Natural killer cell treated with Interleukin-12 subunit alpha and Interleukin-12 subunit beta and Interleukin-15 and Interleukin-18, amount 100 ng/mL, for 72 hours (primary cell): ENCODE measurements at regions not wholly inside any gene's neighbourhood (a gene's known extent, or its start where the extent isn't known, plus 50 kb on each side); places are given as distances from the start of the nearest gene placed in this dataset.

Experiments used
- ATAC-seq, 2 donors: fragments of 150-1000 bp; cut with Tn5 transposase in 1 of 2; sonication (Bioruptor Pico), chemical (Tn5 transposase) in 1 of 2; 2 replicates each; pipeline ENCODE4 v1.10.0; 2021
- DNase-seq: peaks from one replicate; pipeline ENCODE4 v3.0.0; 2022; ENCODE audit warnings: low spot score
- H3K27ac Mint-ChIP-seq, 2 donors: 1 replicate in 1 of 2; 2 replicates in 1 of 2; pipeline ENCODE4 v1.8.0; 2022; ENCODE audit warnings: mixed read lengths in 2 of 2, mild to moderate bottlenecking in 1 of 2, moderate library complexity in 1 of 2
- H3K27me3 Mint-ChIP-seq, 2 donors: 1 replicate in 1 of 2; 2 replicates in 1 of 2; pipeline ENCODE4 v1.8.0; 2022; ENCODE audit warnings: mixed read lengths in 2 of 2
- H3K36me3 Mint-ChIP-seq: one replicate; pipeline ENCODE4 v1.8.0; 2022; ENCODE audit warnings: mixed read lengths
- H3K4me1 Mint-ChIP-seq, 2 donors: 1 replicate in 1 of 2; 2 replicates in 1 of 2; pipeline ENCODE4 v1.8.0; 2022; ENCODE audit warnings: low read depth in 2 of 2, mixed read lengths in 2 of 2, mild to moderate bottlenecking in 1 of 2
- H3K4me3 Mint-ChIP-seq: one replicate; pipeline ENCODE4 v1.8.0; 2022; ENCODE audit warnings: mixed read lengths
- H3K9me3 Mint-ChIP-seq: 2 replicates; pipeline ENCODE4 v1.8.0; 2022; ENCODE audit warnings: mixed read lengths

DNA sequence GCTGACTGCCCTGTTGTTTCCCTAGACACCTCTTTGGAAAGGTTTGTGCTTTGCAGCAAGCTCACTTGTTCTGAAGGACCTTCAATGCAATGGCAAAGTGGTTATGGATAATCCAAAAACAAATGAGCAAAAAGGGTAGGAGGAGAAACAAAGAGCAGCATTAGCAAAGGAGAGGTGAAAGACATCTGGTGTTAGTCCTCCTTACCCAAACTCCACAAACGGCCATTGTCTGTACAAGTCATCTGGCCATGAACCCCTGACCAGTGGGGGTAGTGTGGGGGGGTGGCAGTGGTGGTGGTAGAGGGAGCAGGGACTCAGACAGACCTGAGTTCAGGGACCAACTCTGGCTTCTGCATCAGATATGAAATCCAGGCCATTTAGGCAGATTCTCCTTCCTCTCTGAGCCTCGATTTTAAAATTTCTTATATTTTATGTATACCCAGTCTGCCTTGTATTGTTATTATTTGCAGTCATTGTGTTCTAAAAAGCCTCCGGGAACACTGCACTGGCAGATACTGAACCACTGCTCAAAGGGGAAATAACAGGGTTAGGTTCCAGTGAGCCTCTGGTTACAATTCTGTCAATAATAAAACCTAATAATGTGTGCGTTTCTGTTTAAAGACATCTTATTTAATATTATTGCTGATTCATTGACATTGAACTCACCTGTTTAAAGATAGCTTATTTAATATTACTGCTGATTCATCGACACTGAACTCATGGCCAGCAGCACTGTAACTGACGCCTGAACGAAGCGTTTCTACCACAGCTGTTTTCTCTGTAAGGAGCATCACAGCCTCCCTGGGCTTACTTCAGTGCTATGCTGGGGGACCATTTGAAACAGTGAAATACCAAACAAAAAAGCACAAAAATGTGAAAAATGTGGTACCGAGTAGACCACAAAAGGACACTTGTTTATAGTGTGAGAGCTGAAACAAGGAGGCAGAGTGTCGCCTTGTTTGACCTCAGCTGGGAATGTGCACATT is 156.0 kb downstream of the SEC61B start:
- no peaks in the 10 kb centered on the region for H3K36me3 Mint-ChIP-seq
- no peak for ATAC-seq
- H3K4me3 Mint-ChIP-seq, result no peak overlapping the region
- no peaks in the 10 kb centered on the region for H3K9me3 Mint-ChIP-seq
- no peak for DNase-seq
- H3K4me1 Mint-ChIP-seq, result no peaks in the 10 kb centered on the region
- peaks cover 20 to 34% of the 10 kb centered on the region in 2 donors for H3K27me3 Mint-ChIP-seq
- no peak overlapping the region for H3K27ac Mint-ChIP-seq

GRCh38 chr9:99383536-99383935 is 161.5 kb downstream of the SEC61B start:
- Mint-ChIP-seq H3K27ac (no peak overlapping the region), H3K4me1 (no peaks in the 10 kb centered on the region), H3K4me3 (no peak overlapping the region), H3K9me3 (no peaks in the 10 kb centered on the region), H3K27me3 (peaks cover 23 to 36% of the 10 kb centered on the region in 2 donors), H3K36me3 (no peaks in the 10 kb centered on the region)
- no peak for ATAC-seq
- no peak for DNase-seq

- DNase-seq, result no peak
- H3K4me1 Mint-ChIP-seq, result no peaks in the 10 kb centered on the region
- H3K27ac Mint-ChIP-seq, result no peak overlapping the region
- no peaks in the 10 kb centered on the region for H3K9me3 Mint-ChIP-seq
- no peak for ATAC-seq
- H3K4me3 Mint-ChIP-seq, result no peak overlapping the region
- peaks cover 19 to 28% of the 10 kb centered on the region in 2 donors for H3K27me3 Mint-ChIP-seq
- no peaks in the 10 kb centered on the region for H3K36me3 Mint-ChIP-seq
These were observed 163.1 kb downstream of the SEC61B start for GRCh38 chr9:99385215-99385614.

- Mint-ChIP-seq H3K27ac (no peak overlapping the region), H3K4me3 (no peak overlapping the region), H3K27me3 (peaks cover 17 to 28% of the 10 kb centered on the region in 2 donors), H3K9me3 (no peaks in the 10 kb centered on the region), H3K36me3 (no peaks in the 10 kb centered on the region), H3K4me1 (no peaks in the 10 kb centered on the region)
- DNase-seq (no peak), ATAC-seq (peak in 1 of 2 donors; percentile 25)
These were observed 163.8 kb downstream of the SEC61B start for GRCh38 chr9:99385814-99386279.

DNA sequence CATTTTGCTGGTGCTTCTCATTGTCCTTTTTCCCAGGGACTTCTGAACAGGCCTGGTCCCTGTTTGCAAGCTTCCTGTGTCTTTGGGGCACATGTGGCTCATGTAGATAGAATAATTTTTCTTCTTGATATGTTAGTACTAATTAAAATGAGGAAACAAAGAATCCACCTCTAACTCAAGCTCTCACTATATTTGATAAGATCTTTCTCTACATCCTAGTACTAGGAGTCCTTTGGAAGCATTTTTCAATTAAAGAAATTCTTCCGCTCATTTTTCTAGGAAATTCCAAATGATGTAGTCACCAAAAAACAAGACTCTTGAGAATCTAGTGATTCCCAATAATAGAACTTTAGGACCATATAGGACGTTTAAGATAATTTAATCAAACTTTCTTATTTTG is 165.3 kb downstream of the SEC61B start:
- no peaks in the 10 kb centered on the region for H3K9me3 Mint-ChIP-seq
- DNase-seq, result no peak
- no peaks in the 10 kb centered on the region for H3K36me3 Mint-ChIP-seq
- no peak overlapping the region for H3K4me3 Mint-ChIP-seq
- H3K27me3 Mint-ChIP-seq, result peaks cover 17 to 21% of the 10 kb centered on the region in 2 donors
- ATAC-seq, result no peak
- H3K4me1 Mint-ChIP-seq, result no peaks in the 10 kb centered on the region
- H3K27ac Mint-ChIP-seq, result no peak overlapping the region

- DNase-seq, result no peak
- H3K9me3 Mint-ChIP-seq, result no peaks in the 10 kb centered on the region
- peaks cover 9% of the 10 kb centered on the region in 2 donors for H3K27me3 Mint-ChIP-seq
- H3K4me1 Mint-ChIP-seq, result no peaks in the 10 kb centered on the region
- H3K4me3 Mint-ChIP-seq, result no peak overlapping the region
- ATAC-seq, result no peak
- no peaks in the 10 kb centered on the region for H3K36me3 Mint-ChIP-seq
- no peak overlapping the region for H3K27ac Mint-ChIP-seq
These were observed 167.3 kb downstream of the SEC61B start for GRCh38 chr9:99389087-99390033.

DNA sequence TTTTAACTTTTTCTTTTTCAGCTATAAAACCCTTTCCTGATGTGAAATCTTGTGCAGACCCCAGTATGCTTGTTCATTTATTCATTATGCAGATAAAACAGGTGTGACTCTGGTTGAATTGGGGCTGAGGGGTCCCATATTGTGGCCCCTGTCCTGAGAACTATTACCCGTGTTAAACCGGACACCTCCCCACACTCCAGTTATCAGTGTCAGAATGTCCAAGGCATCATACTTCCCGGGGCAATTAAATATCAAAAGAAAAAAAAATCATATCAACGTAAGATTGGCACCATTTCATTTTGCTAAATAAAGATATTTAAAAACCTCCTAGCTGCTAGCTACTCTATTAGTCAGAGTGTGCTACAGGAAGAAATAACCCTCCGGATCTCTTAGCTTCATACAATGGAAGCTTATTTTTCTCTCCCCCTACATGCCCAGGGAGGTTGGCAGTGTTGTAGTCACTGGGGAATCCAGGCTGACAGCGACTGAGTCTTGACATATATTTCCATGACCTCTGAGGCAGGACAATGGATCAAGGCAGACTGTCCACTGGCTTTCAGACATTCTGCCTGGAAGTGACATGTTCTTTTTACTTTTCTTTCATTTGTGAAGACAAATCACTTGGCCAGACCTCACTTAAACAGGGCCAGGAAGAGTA is 170.0 kb downstream of the SEC61B start:
- Mint-ChIP-seq H3K36me3 (no peaks in the 10 kb centered on the region), H3K27me3 (no peaks in the 10 kb centered on the region), H3K4me3 (no peak overlapping the region), H3K27ac (no peak overlapping the region), H3K9me3 (no peaks in the 10 kb centered on the region), H3K4me1 (no peaks in the 10 kb centered on the region)
- ATAC-seq (no peak), DNase-seq (no peak)

- no peak for ATAC-seq
- Mint-ChIP-seq H3K4me3 (no peak overlapping the region), H3K27ac (no peak overlapping the region), H3K9me3 (no peaks in the 10 kb centered on the region), H3K4me1 (no peaks in the 10 kb centered on the region), H3K36me3 (no peaks in the 10 kb centered on the region), H3K27me3 (no peaks in the 10 kb centered on the region)
- no peak for DNase-seq
These were observed 170.9 kb downstream of the SEC61B start for GRCh38 chr9:99392986-99393385.

DNA sequence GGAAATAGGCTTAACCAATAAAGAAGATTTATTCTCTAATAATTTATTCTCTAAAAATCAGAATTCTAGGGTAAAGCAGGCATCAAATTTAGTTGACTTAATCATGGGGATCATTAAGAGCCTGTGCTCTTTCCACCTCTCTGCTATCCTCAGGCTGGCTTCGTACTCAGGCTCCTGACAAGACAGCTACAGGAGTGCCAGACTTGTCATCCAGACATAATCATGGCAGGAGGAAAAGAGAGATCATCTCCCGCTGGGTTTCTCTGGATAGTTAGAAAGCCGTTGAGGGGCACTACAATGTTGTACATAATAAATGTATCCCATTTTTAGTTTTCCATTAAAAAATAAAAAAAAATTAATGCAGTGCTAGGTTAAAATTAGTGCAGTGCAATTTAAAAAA is 171.9 kb downstream of the SEC61B start:
- Mint-ChIP-seq H3K4me1 (no peaks in the 10 kb centered on the region), H3K9me3 (no peaks in the 10 kb centered on the region), H3K36me3 (no peaks in the 10 kb centered on the region), H3K27ac (no peak overlapping the region), H3K27me3 (no peaks in the 10 kb centered on the region), H3K4me3 (no peak overlapping the region)
- ATAC-seq (no peak), DNase-seq (no peak)

DNA sequence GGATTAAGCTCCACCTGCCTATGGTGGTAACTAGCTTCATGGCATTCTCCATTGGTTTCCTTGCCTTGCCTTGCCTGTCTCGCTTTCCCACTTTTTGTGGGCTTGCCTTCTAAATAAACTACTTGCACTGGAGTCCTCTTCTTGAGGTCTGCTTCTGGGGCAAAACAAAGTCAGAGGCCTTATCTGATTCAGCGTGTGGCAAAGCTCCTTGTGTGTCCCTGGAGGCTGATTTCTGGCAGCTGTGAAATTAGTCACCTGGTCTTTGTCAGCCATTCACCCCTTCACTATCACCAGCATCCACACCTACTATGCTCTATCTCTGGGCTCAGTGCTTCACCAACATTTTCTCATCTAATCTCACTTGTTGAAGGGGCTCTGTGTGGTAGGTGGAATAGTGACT is 176.2 kb downstream of the SEC61B start:
- DNase-seq, result no peak
- Mint-ChIP-seq H3K36me3 (no peaks in the 10 kb centered on the region), H3K9me3 (no peaks in the 10 kb centered on the region), H3K27ac (no peak overlapping the region), H3K4me3 (no peak overlapping the region), H3K27me3 (peaks cover 3 to 9% of the 10 kb centered on the region in 2 donors), H3K4me1 (no peaks in the 10 kb centered on the region)
- ATAC-seq, result no peak

DNA sequence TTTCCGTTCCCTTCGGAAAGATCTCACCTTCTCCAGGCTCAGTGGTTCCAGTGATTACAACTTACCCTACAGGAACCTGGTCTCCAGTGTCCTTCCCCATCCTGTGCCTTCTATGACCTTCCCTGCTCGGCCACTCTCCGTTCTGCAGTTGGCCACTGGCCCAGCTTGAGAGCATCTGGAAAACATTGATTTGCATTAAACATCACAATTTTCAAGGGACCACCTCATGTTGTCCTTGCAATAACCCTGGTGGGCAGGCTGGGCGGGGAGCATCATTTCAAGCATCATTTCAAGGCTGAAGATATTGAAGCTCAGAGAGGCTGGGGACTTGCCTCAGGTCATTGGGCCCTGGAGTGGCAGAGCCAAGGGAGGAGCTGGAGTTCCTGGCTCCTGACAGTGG is 177.4 kb downstream of the SEC61B start:
- Mint-ChIP-seq H3K4me1 (no peaks in the 10 kb centered on the region), H3K27ac (no peak overlapping the region), H3K4me3 (no peak overlapping the region), H3K36me3 (no peaks in the 10 kb centered on the region), H3K9me3 (no peaks in the 10 kb centered on the region), H3K27me3 (peaks cover 5 to 9% of the 10 kb centered on the region in 2 donors)
- no peak for ATAC-seq
- DNase-seq, result no peak

DNA sequence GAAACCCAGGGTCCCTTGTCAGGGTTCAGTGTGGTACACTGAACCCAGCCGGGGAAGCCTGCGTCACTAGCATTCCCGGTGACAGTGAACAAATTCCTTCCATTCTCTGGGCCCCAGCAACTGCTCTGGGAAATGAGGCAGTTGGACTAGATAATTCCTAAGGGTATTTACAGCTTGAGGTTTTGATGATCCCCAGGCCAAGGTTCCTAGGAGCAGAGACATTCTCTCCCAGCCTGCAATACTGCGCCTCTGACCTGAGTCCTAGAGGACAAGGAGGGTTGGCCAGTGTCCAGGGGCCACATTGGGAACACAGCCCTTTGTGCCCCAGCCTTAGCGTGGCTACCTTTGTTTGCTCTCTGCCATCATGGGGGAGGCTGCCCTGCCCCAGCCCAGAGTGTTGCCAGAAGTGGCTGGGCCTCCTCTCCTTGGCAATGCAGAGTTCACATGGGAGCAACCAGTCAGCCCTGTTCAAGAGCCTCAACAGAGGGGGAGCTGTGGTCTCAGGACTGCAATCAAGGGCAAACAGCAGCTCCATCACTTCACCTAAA is 178.2 kb downstream of the SEC61B start:
- no peak overlapping the region for H3K27ac Mint-ChIP-seq
- no peaks in the 10 kb centered on the region for H3K4me1 Mint-ChIP-seq
- no peak overlapping the region for H3K4me3 Mint-ChIP-seq
- H3K27me3 Mint-ChIP-seq, result peaks cover 9% of the 10 kb centered on the region in 2 donors
- ATAC-seq (no peak), DNase-seq (no peak)
- no peaks in the 10 kb centered on the region for H3K9me3 Mint-ChIP-seq
- no peaks in the 10 kb centered on the region for H3K36me3 Mint-ChIP-seq
